ENCODE measurements at regions not wholly inside any gene's neighbourhood (a gene's known extent, or its start where the extent isn't known, plus 50 kb on each side); places are given as distances from the start of the nearest gene placed in this dataset.
"Not testable (repeated sequence)": the region's sequence is repeated elsewhere in the genome, so short reads cannot be mapped to it uniquely, and the experiment has no call there.

GRCh38 chr1:120277428-120278258 lies 101.3 kb upstream of the SEC22B start:
- not testable (repeated sequence) for DNase-seq

GRCh38 chr1:120276710-120277109 lies 100.4 kb upstream of the SEC22B start:
- not testable (repeated sequence) for DNase-seq

- not testable (repeated sequence) for DNase-seq
Measured at GRCh38 chr1:120274438-120274837, 98.1 kb upstream of the SEC22B start.

GRCh38 chr1:120273363-120273762 lies 97.0 kb upstream of the SEC22B start:
- not testable (repeated sequence) for DNase-seq

- not testable (repeated sequence) for DNase-seq
Measured at GRCh38 chr1:120272242-120272641, 95.9 kb upstream of the SEC22B start.

- DNase-seq, result not testable (repeated sequence)
Measured at GRCh38 chr1:120271561-120272221, 95.4 kb upstream of the SEC22B start.

GRCh38 chr1:120267894-120268551 lies 91.7 kb upstream of the SEC22B start:
- not testable (repeated sequence) for DNase-seq

- DNase-seq, result not testable (repeated sequence)
Measured at GRCh38 chr1:120264564-120264963, 88.2 kb upstream of the SEC22B start.

GRCh38 chr1:120262791-120263751 lies 86.8 kb upstream of the SEC22B start:
- DNase-seq, result not testable (repeated sequence)

- not testable (repeated sequence) for DNase-seq
Measured at GRCh38 chr1:120257778-120258105, 81.4 kb upstream of the SEC22B start.

- DNase-seq, result not testable (repeated sequence)
Measured at GRCh38 chr1:120257064-120257777, 80.9 kb upstream of the SEC22B start.

GRCh38 chr1:120250756-120251155 lies 74.4 kb upstream of the SEC22B start:
- DNase-seq, result not testable (repeated sequence)

GRCh38 chr1:120248726-120249427 lies 72.6 kb upstream of the SEC22B start:
- not testable (repeated sequence) for DNase-seq

GRCh38 chr1:120248203-120248602 lies 71.9 kb upstream of the SEC22B start:
- DNase-seq, result not testable (repeated sequence)

GRCh38 chr1:120243867-120244266 lies 67.5 kb upstream of the SEC22B start:
- not testable (repeated sequence) for DNase-seq

- DNase-seq, result not testable (repeated sequence)
Measured at GRCh38 chr1:120242582-120242981, 66.3 kb upstream of the SEC22B start.

- not testable (repeated sequence) for DNase-seq
Measured at GRCh38 chr1:120241868-120242267, 65.5 kb upstream of the SEC22B start.

GRCh38 chr1:120240181-120240580 lies 63.9 kb upstream of the SEC22B start:
- DNase-seq, result not testable (repeated sequence)

- DNase-seq, result not testable (repeated sequence)
Measured at GRCh38 chr1:120239351-120239750, 63.0 kb upstream of the SEC22B start.

GRCh38 chr1:120238867-120239266 lies 62.5 kb upstream of the SEC22B start:
- DNase-seq, result not testable (repeated sequence)

GRCh38 chr1:120233661-120234018 lies 57.3 kb upstream of the SEC22B start:
- not testable (repeated sequence) for DNase-seq
